Kidney (tissue), 13 donors: ENCODE measurements at regions not wholly inside any gene's neighbourhood (a gene's known extent, or its start where the extent isn't known, plus 50 kb on each side); places are given as distances from the start of the nearest gene placed in this dataset.

Source experiments
- DNase-seq, 5 donors: peaks; one replicate each; pipeline ENCODE4 v3.0.0-alpha.2; 2013 to 2020
- FAIRE-seq: peaks from 2 replicates; lab custom pipeline; 2012; peaks lifted over from hg19 to GRCh38; lab: Jason Lieb, UNC
- H3K27ac ChIP-seq, 2 donors: one replicate each; pipeline ENCODE4 v1.7.0; 2013; ENCODE audit warnings: low read depth in 2 of 2, low read length in 2 of 2, inconsistent platforms in 1 of 2
- H3K27me3 ChIP-seq: one replicate; pipeline ENCODE4 v1.7.1; 2013; ENCODE audit warnings: low read length, inconsistent platforms; ENCODE audit not compliant: control insufficient read depth, insufficient read depth
- H3K36me3 ChIP-seq, 3 donors: one replicate each; pipeline versions ENCODE4 v1.7.0 to v1.7.1; 2013; ENCODE audit warnings: low read length in 3 of 3, control low read depth in 1 of 3, inconsistent platforms in 1 of 3; ENCODE audit not compliant: insufficient read depth in 3 of 3, control insufficient read depth in 2 of 3
- H3K4me1 ChIP-seq, 3 donors: one replicate each; pipeline versions ENCODE4 v1.7.0 to v1.7.1; 2013; ENCODE audit warnings: low read length in 3 of 3, inconsistent platforms in 1 of 3, low read depth in 1 of 3; ENCODE audit not compliant: control insufficient read depth in 2 of 3, insufficient read depth in 2 of 3
- H3K4me3 ChIP-seq, 3 donors: one replicate each; pipeline versions ENCODE4 v1.7.0 to v1.8.1; 2013; ENCODE audit warnings: low read length in 3 of 3, control low read depth in 1 of 3, inconsistent platforms in 1 of 3
- H3K9ac ChIP-seq, 3 donors: one replicate each; pipeline versions ENCODE4 v1.7.0 to v1.7.1; 2013; ENCODE audit warnings: low read length in 3 of 3, control low read depth in 1 of 3, inconsistent platforms in 1 of 3
- H3K9me3 ChIP-seq, 3 donors: one replicate each; pipeline versions ENCODE4 v1.7.0 to v1.7.1; 2013; ENCODE audit warnings: low read length in 3 of 3, control low read depth in 1 of 3, inconsistent platforms in 1 of 3; ENCODE audit not compliant: control insufficient read depth in 2 of 3, insufficient read depth in 1 of 3
- intact Hi-C: fragments of 100-400 bp; cut with DNase I; formaldehyde crosslinking; loops from one replicate; pipeline ENCODE4 v1.11.1; 2022
- TF ChIP-seq, protein P1 (sequence below): IDR thresholded peaks from 3 replicates; pipeline ENCODE4 v1.5.1; 2012; ENCODE audit warnings: mild to moderate bottlenecking, moderate library complexity, borderline replicate concordance; ENCODE audit not compliant: insufficient read depth; ENCODE audit errors: extremely low read depth
- donor health status: control.
- donor health status: control.
- donor health status: control.
- donor health status: control.
- donor health status: control.
- donor health status: DM: yes; HTN: yes; CAD: no.
- donor health status: Normal renal cell carcinoma (clear cell type).

DNA sequence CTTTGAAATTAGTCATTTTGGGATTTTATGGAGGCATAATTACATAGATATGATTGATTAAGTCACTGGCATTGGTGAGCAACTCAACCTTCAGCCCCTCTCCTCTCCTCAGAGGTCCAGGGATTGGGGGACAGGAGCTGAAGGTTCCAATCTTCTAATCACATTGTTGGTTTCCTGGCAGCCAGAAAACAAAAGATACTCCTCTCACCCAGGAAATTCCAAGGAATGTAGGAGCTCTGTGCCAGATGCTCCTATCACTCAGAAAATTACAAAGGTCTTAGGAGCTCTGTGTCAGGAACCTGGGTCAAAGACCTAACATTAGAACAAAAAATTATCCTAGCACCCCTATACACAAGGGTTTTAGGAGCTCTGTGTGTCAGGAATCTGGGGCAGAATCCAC is 679.7 kb upstream of the ID4 start:
- H3K9ac ChIP-seq = no peak overlapping the region
- no peak overlapping the region for H3K27ac ChIP-seq
- no peak overlapping the region for H3K4me3 ChIP-seq
- intact Hi-C loops = no loop called here
- FAIRE-seq (no peak), DNase-seq (no peak)
- no peaks in the 10 kb centered on the region for H3K27me3 ChIP-seq
- no peaks in the 10 kb centered on the region for H3K4me1 ChIP-seq
- H3K36me3 ChIP-seq = no peaks in the 10 kb centered on the region
- TF ChIP-seq, protein P1, sequence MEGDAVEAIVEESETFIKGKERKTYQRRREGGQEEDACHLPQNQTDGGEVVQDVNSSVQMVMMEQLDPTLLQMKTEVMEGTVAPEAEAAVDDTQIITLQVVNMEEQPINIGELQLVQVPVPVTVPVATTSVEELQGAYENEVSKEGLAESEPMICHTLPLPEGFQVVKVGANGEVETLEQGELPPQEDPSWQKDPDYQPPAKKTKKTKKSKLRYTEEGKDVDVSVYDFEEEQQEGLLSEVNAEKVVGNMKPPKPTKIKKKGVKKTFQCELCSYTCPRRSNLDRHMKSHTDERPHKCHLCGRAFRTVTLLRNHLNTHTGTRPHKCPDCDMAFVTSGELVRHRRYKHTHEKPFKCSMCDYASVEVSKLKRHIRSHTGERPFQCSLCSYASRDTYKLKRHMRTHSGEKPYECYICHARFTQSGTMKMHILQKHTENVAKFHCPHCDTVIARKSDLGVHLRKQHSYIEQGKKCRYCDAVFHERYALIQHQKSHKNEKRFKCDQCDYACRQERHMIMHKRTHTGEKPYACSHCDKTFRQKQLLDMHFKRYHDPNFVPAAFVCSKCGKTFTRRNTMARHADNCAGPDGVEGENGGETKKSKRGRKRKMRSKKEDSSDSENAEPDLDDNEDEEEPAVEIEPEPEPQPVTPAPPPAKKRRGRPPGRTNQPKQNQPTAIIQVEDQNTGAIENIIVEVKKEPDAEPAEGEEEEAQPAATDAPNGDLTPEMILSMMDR = no peak
- H3K9me3 ChIP-seq = no peaks in the 10 kb centered on the region

DNA sequence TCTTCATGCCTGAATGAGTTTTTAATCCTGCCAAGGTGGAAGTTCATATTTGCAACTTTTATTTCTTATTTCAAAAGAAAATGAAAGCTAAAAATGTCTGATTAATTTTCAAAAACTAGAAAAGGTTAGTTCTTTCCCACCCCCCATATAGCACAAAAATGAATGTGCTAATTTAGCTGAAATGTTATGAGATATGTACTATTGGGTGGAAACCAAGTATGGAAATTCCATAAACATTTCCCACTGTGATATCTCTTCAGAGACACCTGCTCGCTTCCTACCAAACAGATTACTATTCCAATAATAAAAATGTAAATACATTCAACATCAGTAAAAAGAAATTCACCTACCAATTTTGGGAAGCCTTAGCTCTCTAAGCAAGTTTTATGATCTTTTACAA is 678.6 kb upstream of the ID4 start:
- DNase-seq (no peak), FAIRE-seq (no peak)
- no peaks in the 10 kb centered on the region for H3K36me3 ChIP-seq
- H3K9ac ChIP-seq = no peak overlapping the region
- TF ChIP-seq, protein P1 = no peak
- no peaks in the 10 kb centered on the region for H3K27me3 ChIP-seq
- H3K27ac ChIP-seq = no peak overlapping the region
- no peaks in the 10 kb centered on the region for H3K9me3 ChIP-seq
- no peaks in the 10 kb centered on the region for H3K4me1 ChIP-seq
- intact Hi-C loops = no loop called here
- H3K4me3 ChIP-seq = no peak overlapping the region

DNA sequence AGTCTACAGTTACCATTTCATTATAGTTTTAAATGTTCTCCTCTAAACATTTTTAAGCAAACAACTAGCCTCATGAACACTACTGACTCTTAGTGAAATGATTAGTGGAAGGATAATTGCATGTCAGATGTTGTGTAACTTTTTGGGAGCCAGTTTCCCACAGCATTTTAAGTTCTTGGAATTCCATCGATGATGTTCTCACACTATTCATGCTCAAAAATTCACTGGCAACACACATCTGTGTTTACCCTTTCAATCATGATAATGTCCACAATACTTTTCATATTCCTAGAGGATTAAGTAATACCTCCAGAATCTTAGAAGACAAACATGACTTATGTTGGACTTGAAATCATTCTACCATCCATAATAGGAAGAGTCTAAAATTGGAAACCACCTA is 678.1 kb upstream of the ID4 start:
- H3K27ac ChIP-seq = no peak overlapping the region
- intact Hi-C loops = no loop called here

More for the DNA sequence above, 678.1 kb upstream of the ID4 start:
- Histone ChIP-seq H3K9me3 (no peaks in the 10 kb centered on the region), H3K36me3 (no peaks in the 10 kb centered on the region), H3K9ac (no peak overlapping the region), H3K27me3 (no peaks in the 10 kb centered on the region), H3K4me3 (no peak overlapping the region), H3K4me1 (no peaks in the 10 kb centered on the region)
- TF ChIP-seq, protein P1 = no peak
- DNase-seq (no peak), FAIRE-seq (no peak)
